ENCODE measurements at regions not wholly inside any gene's neighbourhood (a gene's known extent, or its start where the extent isn't known, plus 50 kb on each side); places are given as distances from the start of the nearest gene placed in this dataset.

- DNase-seq = no peak
Measured at GRCh38 chr6:148265054-148265453, 77.6 kb upstream of the SASH1 start.

GRCh38 chr6:148269386-148269785 lies 73.3 kb upstream of the SASH1 start:
- no peak for DNase-seq

GRCh38 chr6:148271711-148272439 lies 70.8 kb upstream of the SASH1 start:
- no peak for DNase-seq

GRCh38 chr6:148272597-148272996 lies 70.0 kb upstream of the SASH1 start:
- no peak for DNase-seq

- no peak for DNase-seq
Measured at GRCh38 chr6:148273962-148274752, 68.5 kb upstream of the SASH1 start.

- DNase-seq = no peak
Measured at GRCh38 chr6:148274809-148275208, 67.8 kb upstream of the SASH1 start.

- no peak for DNase-seq
Measured at GRCh38 chr6:148285205-148285604, 57.4 kb upstream of the SASH1 start.

GRCh38 chr6:148286563-148286962 lies 56.1 kb upstream of the SASH1 start:
- no peak for DNase-seq

- DNase-seq = no peak
Measured at GRCh38 chr6:148287623-148288333, 54.9 kb upstream of the SASH1 start.

GRCh38 chr6:148288541-148288940 lies 54.1 kb upstream of the SASH1 start:
- DNase-seq = no peak

- no peak for DNase-seq
Measured at GRCh38 chr6:148289153-148289552, 53.5 kb upstream of the SASH1 start.

GRCh38 chr6:148291876-148292275 lies 50.8 kb upstream of the SASH1 start:
- no peak for DNase-seq

All from CD4-positive, alpha-beta T cell treated with Interleukin-15 for 1 hour (primary cell).